ENCODE measurements at regions not wholly inside any gene's neighbourhood (a gene's known extent, or its start where the extent isn't known, plus 50 kb on each side); places are given as distances from the start of the nearest gene placed in this dataset.
"Not testable (repeated sequence)": the region's sequence is repeated elsewhere in the genome, so short reads cannot be mapped to it uniquely, and the experiment has no call there.

- Histone ChIP-seq H3K27me3 (ENCODE audit: low read depth, low read length) (no peaks in the 10 kb centered on the region), H3K4me3 (ENCODE audit: low read depth in 1 of 2, low read length in 2 of 2) (no peak overlapping the region), H3K36me3 (ENCODE audit: control insufficient read depth in 1 of 2, insufficient read depth in 2 of 2, low read length in 2 of 2) (no peaks in the 10 kb centered on the region), H3K9me3 (ENCODE audit: control insufficient read depth in 1 of 2, low read length in 2 of 2) (no peaks in the 10 kb centered on the region), H3K27ac (ENCODE audit: low read length) (no peak overlapping the region), H3K4me1 (ENCODE audit: control insufficient read depth in 1 of 2, insufficient read depth in 2 of 2, low read length in 2 of 2) (no peaks in the 10 kb centered on the region)
These were observed 1039.9 kb upstream of the FLRT2 start for GRCh38 chr14:84490081-84490480.

- H3K4me3 ChIP-seq (ENCODE audit: low read depth in 1 of 2, low read length in 2 of 2): no peak overlapping the region
- H3K27me3 ChIP-seq (ENCODE audit: low read depth, low read length): no peaks in the 10 kb centered on the region
- H3K36me3 ChIP-seq (ENCODE audit: control insufficient read depth in 1 of 2, insufficient read depth in 2 of 2, low read length in 2 of 2): no peaks in the 10 kb centered on the region
- H3K4me1 ChIP-seq (ENCODE audit: control insufficient read depth in 1 of 2, insufficient read depth in 2 of 2, low read length in 2 of 2): no peaks in the 10 kb centered on the region
- H3K27ac ChIP-seq (ENCODE audit: low read length): no peak overlapping the region
- no peaks in the 10 kb centered on the region for H3K9me3 ChIP-seq (ENCODE audit: control insufficient read depth in 1 of 2, low read length in 2 of 2)
These were observed 1037.3 kb upstream of the FLRT2 start for GRCh38 chr14:84492685-84493084.

- no peaks in the 10 kb centered on the region for H3K4me1 ChIP-seq (ENCODE audit: control insufficient read depth in 1 of 2, insufficient read depth in 2 of 2, low read length in 2 of 2)
- H3K4me3 ChIP-seq (ENCODE audit: low read depth in 1 of 2, low read length in 2 of 2): no peak overlapping the region
- H3K36me3 ChIP-seq (ENCODE audit: control insufficient read depth in 1 of 2, insufficient read depth in 2 of 2, low read length in 2 of 2): no peaks in the 10 kb centered on the region
- no peak overlapping the region for H3K27ac ChIP-seq (ENCODE audit: low read length)
- no peaks in the 10 kb centered on the region for H3K27me3 ChIP-seq (ENCODE audit: low read depth, low read length)
- H3K9me3 ChIP-seq (ENCODE audit: control insufficient read depth in 1 of 2, low read length in 2 of 2): no peaks in the 10 kb centered on the region
These were observed 1036.2 kb upstream of the FLRT2 start for GRCh38 chr14:84493779-84494178.

- no peaks in the 10 kb centered on the region for H3K9me3 ChIP-seq (ENCODE audit: control insufficient read depth in 1 of 2, low read length in 2 of 2)
- H3K27ac ChIP-seq (ENCODE audit: low read length): no peak overlapping the region
- H3K4me3 ChIP-seq (ENCODE audit: low read depth in 1 of 2, low read length in 2 of 2): no peak overlapping the region
- no peaks in the 10 kb centered on the region for H3K27me3 ChIP-seq (ENCODE audit: low read depth, low read length)
- H3K36me3 ChIP-seq (ENCODE audit: control insufficient read depth in 1 of 2, insufficient read depth in 2 of 2, low read length in 2 of 2): no peaks in the 10 kb centered on the region
- no peaks in the 10 kb centered on the region for H3K4me1 ChIP-seq (ENCODE audit: control insufficient read depth in 1 of 2, insufficient read depth in 2 of 2, low read length in 2 of 2)
These were observed 1033.3 kb upstream of the FLRT2 start for GRCh38 chr14:84496677-84497076.

- H3K27ac ChIP-seq (ENCODE audit: low read length); H3K4me3 ChIP-seq (ENCODE audit: low read depth in 1 of 2, low read length in 2 of 2); H3K9me3 ChIP-seq (ENCODE audit: control insufficient read depth in 1 of 2, low read length in 2 of 2); H3K4me1 ChIP-seq (ENCODE audit: control insufficient read depth in 1 of 2, insufficient read depth in 2 of 2, low read length in 2 of 2); H3K36me3 ChIP-seq (ENCODE audit: control insufficient read depth in 1 of 2, insufficient read depth in 2 of 2, low read length in 2 of 2); H3K27me3 ChIP-seq (ENCODE audit: low read depth, low read length): not testable (repeated sequence)
These were observed 1017.1 kb upstream of the FLRT2 start for GRCh38 chr14:84512823-84513222.

- Histone ChIP-seq H3K4me1 (ENCODE audit: control insufficient read depth in 1 of 2, insufficient read depth in 2 of 2, low read length in 2 of 2) (no peaks in the 10 kb centered on the region), H3K27ac (ENCODE audit: low read length) (no peak overlapping the region), H3K4me3 (ENCODE audit: low read depth in 1 of 2, low read length in 2 of 2) (no peak overlapping the region)
These were observed 1010.1 kb upstream of the FLRT2 start for GRCh38 chr14:84519836-84520235.

GRCh38 chr14:84520711-84521338, 1009.1 kb upstream of the FLRT2 start:
- no peak overlapping the region for H3K4me3 ChIP-seq (ENCODE audit: low read depth in 1 of 2, low read length in 2 of 2)
- no peaks in the 10 kb centered on the region for H3K9me3 ChIP-seq (ENCODE audit: control insufficient read depth in 1 of 2, low read length in 2 of 2)
- no peaks in the 10 kb centered on the region for H3K27me3 ChIP-seq (ENCODE audit: low read depth, low read length)
- H3K36me3 ChIP-seq (ENCODE audit: control insufficient read depth in 1 of 2, insufficient read depth in 2 of 2, low read length in 2 of 2): no peaks in the 10 kb centered on the region
- no peaks in the 10 kb centered on the region for H3K4me1 ChIP-seq (ENCODE audit: control insufficient read depth in 1 of 2, insufficient read depth in 2 of 2, low read length in 2 of 2)
- H3K27ac ChIP-seq (ENCODE audit: low read length): no peak overlapping the region

More at GRCh38 chr14:84519836-84520235, 1010.1 kb upstream of the FLRT2 start:
- Histone ChIP-seq H3K36me3 (ENCODE audit: control insufficient read depth in 1 of 2, insufficient read depth in 2 of 2, low read length in 2 of 2) (no peaks in the 10 kb centered on the region), H3K27me3 (ENCODE audit: low read depth, low read length) (no peaks in the 10 kb centered on the region), H3K9me3 (ENCODE audit: control insufficient read depth in 1 of 2, low read length in 2 of 2) (no peaks in the 10 kb centered on the region)

GRCh38 chr14:84523746-84524145, 1006.2 kb upstream of the FLRT2 start:
- Histone ChIP-seq H3K4me3 (ENCODE audit: low read depth in 1 of 2, low read length in 2 of 2) (no peak overlapping the region), H3K27ac (ENCODE audit: low read length) (no peak overlapping the region), H3K4me1 (ENCODE audit: control insufficient read depth in 1 of 2, insufficient read depth in 2 of 2, low read length in 2 of 2) (no peaks in the 10 kb centered on the region), H3K9me3 (ENCODE audit: control insufficient read depth in 1 of 2, low read length in 2 of 2) (no peaks in the 10 kb centered on the region), H3K27me3 (ENCODE audit: low read depth, low read length) (no peaks in the 10 kb centered on the region), H3K36me3 (ENCODE audit: control insufficient read depth in 1 of 2, insufficient read depth in 2 of 2, low read length in 2 of 2) (no peaks in the 10 kb centered on the region)

GRCh38 chr14:84527706-84528105, 1002.2 kb upstream of the FLRT2 start:
- Histone ChIP-seq H3K9me3 (ENCODE audit: control insufficient read depth in 1 of 2, low read length in 2 of 2) (no peaks in the 10 kb centered on the region), H3K27me3 (ENCODE audit: low read depth, low read length) (no peaks in the 10 kb centered on the region), H3K36me3 (ENCODE audit: control insufficient read depth in 1 of 2, insufficient read depth in 2 of 2, low read length in 2 of 2) (no peaks in the 10 kb centered on the region)

GRCh38 chr14:84532016-84532415, 997.9 kb upstream of the FLRT2 start:
- Histone ChIP-seq H3K36me3 (ENCODE audit: control insufficient read depth in 1 of 2, insufficient read depth in 2 of 2, low read length in 2 of 2) (no peaks in the 10 kb centered on the region), H3K4me3 (ENCODE audit: low read depth in 1 of 2, low read length in 2 of 2) (no peak overlapping the region), H3K4me1 (ENCODE audit: control insufficient read depth in 1 of 2, insufficient read depth in 2 of 2, low read length in 2 of 2) (no peaks in the 10 kb centered on the region), H3K9me3 (ENCODE audit: control insufficient read depth in 1 of 2, low read length in 2 of 2) (no peaks in the 10 kb centered on the region), H3K27ac (ENCODE audit: low read length) (no peak overlapping the region), H3K27me3 (ENCODE audit: low read depth, low read length) (no peaks in the 10 kb centered on the region)

More at GRCh38 chr14:84527706-84528105, 1002.2 kb upstream of the FLRT2 start:
- Histone ChIP-seq H3K27ac (ENCODE audit: low read length) (no peak overlapping the region), H3K4me1 (ENCODE audit: control insufficient read depth in 1 of 2, insufficient read depth in 2 of 2, low read length in 2 of 2) (no peaks in the 10 kb centered on the region), H3K4me3 (ENCODE audit: low read depth in 1 of 2, low read length in 2 of 2) (no peak overlapping the region)

- Histone ChIP-seq H3K4me1 (ENCODE audit: control insufficient read depth in 1 of 2, insufficient read depth in 2 of 2, low read length in 2 of 2) (no peaks in the 10 kb centered on the region), H3K36me3 (ENCODE audit: control insufficient read depth in 1 of 2, insufficient read depth in 2 of 2, low read length in 2 of 2) (no peaks in the 10 kb centered on the region), H3K4me3 (ENCODE audit: low read depth in 1 of 2, low read length in 2 of 2) (no peak overlapping the region), H3K27me3 (ENCODE audit: low read depth, low read length) (no peaks in the 10 kb centered on the region), H3K27ac (ENCODE audit: low read length) (no peak overlapping the region), H3K9me3 (ENCODE audit: control insufficient read depth in 1 of 2, low read length in 2 of 2) (no peaks in the 10 kb centered on the region)
These were observed 996.7 kb upstream of the FLRT2 start for GRCh38 chr14:84533181-84533725.

- Histone ChIP-seq H3K9me3 (ENCODE audit: control insufficient read depth in 1 of 2, low read length in 2 of 2) (no peaks in the 10 kb centered on the region), H3K4me1 (ENCODE audit: control insufficient read depth in 1 of 2, insufficient read depth in 2 of 2, low read length in 2 of 2) (no peaks in the 10 kb centered on the region), H3K27ac (ENCODE audit: low read length) (no peak overlapping the region), H3K36me3 (ENCODE audit: control insufficient read depth in 1 of 2, insufficient read depth in 2 of 2, low read length in 2 of 2) (no peaks in the 10 kb centered on the region), H3K4me3 (ENCODE audit: low read depth in 1 of 2, low read length in 2 of 2) (no peak overlapping the region), H3K27me3 (ENCODE audit: low read depth, low read length) (no peaks in the 10 kb centered on the region)
These were observed 996.2 kb upstream of the FLRT2 start for GRCh38 chr14:84533791-84534190.
